Activated T-cell treated with anti-CD3 and anti-CD28 coated beads, Interleukin-2, amount 50 U/mL, for 4 hours (primary cell): ENCODE measurements at regions not wholly inside any gene's neighbourhood (a gene's known extent, or its start where the extent isn't known, plus 50 kb on each side); places are given as distances from the start of the nearest gene placed in this dataset.

Experiments used
- ATAC-seq, 2 donors: fragments of 200-7000 bp; cut with Tn5 transposase; one replicate each; pipeline ENCODE4 v1.10.0; 2021
- DNase-seq: peaks from one replicate; pipeline ENCODE4 v3.0.0-alpha.2; 2020
- H3K27me3 Mint-ChIP-seq: one replicate; pipeline ENCODE4 v1.8.0; 2021; ENCODE audit warnings: low read depth, mixed read lengths
- H3K36me3 Mint-ChIP-seq: one replicate; pipeline ENCODE4 v1.8.0; 2022; ENCODE audit warnings: mixed read lengths; ENCODE audit not compliant: insufficient read depth
- H3K4me1 Mint-ChIP-seq: one replicate; pipeline ENCODE4 v1.8.0; 2021; ENCODE audit warnings: low read depth, mixed read lengths
- H3K4me3 Mint-ChIP-seq: one replicate; pipeline ENCODE4 v1.8.0; 2021; ENCODE audit warnings: mild to moderate bottlenecking, moderate library complexity, mixed read lengths
- H3K9me3 Mint-ChIP-seq: one replicate; pipeline ENCODE4 v1.8.0; 2021; ENCODE audit warnings: mixed read lengths

GRCh38 chr17:72004611-72005331 lies 116.0 kb upstream of the SOX9 start:
- Mint-ChIP-seq H3K36me3 (no peaks in the 10 kb centered on the region), H3K27me3 (peaks cover 6% of the 10 kb centered on the region), H3K4me1 (peaks cover 2% of the 10 kb centered on the region), H3K4me3 (no peak overlapping the region), H3K9me3 (no peaks in the 10 kb centered on the region)
- no peak for ATAC-seq
- DNase-seq: no peak

- Mint-ChIP-seq H3K27me3 (peaks cover 6% of the 10 kb centered on the region), H3K9me3 (no peaks in the 10 kb centered on the region), H3K4me1 (peaks cover 2% of the 10 kb centered on the region), H3K4me3 (no peak overlapping the region), H3K36me3 (no peaks in the 10 kb centered on the region)
- DNase-seq: no peak
- ATAC-seq: no peak
Observed at GRCh38 chr17:72005332-72006163, 115.3 kb upstream of the SOX9 start.

GRCh38 chr17:72008236-72008876 lies 112.5 kb upstream of the SOX9 start:
- Mint-ChIP-seq H3K9me3 (no peaks in the 10 kb centered on the region), H3K4me1 (peaks cover 2% of the 10 kb centered on the region), H3K27me3 (peaks cover 6% of the 10 kb centered on the region), H3K36me3 (no peaks in the 10 kb centered on the region), H3K4me3 (no peak overlapping the region)
- DNase-seq: no peak
- ATAC-seq: no peak

- H3K36me3 Mint-ChIP-seq: no peaks in the 10 kb centered on the region
Observed at GRCh38 chr17:72011561-72011960, 109.3 kb upstream of the SOX9 start.

GRCh38 chr17:72021417-72022041 lies 99.3 kb upstream of the SOX9 start:
- DNase-seq (no peak), ATAC-seq (no peak)
- Mint-ChIP-seq H3K9me3 (peaks cover 14% of the 10 kb centered on the region), H3K4me3 (no peak overlapping the region), H3K36me3 (no peaks in the 10 kb centered on the region), H3K4me1 (no peaks in the 10 kb centered on the region), H3K27me3 (peaks cover 4% of the 10 kb centered on the region)

More at GRCh38 chr17:72011561-72011960, 109.3 kb upstream of the SOX9 start:
- Mint-ChIP-seq H3K4me1 (no peaks in the 10 kb centered on the region), H3K9me3 (no peaks in the 10 kb centered on the region), H3K4me3 (no peak overlapping the region), H3K27me3 (peaks cover 5% of the 10 kb centered on the region)
- ATAC-seq (no peak), DNase-seq (no peak)

GRCh38 chr17:72022328-72023275 lies 98.2 kb upstream of the SOX9 start:
- Mint-ChIP-seq H3K9me3 (peaks cover 12% of the 10 kb centered on the region), H3K27me3 (peaks cover 4% of the 10 kb centered on the region), H3K36me3 (no peaks in the 10 kb centered on the region), H3K4me3 (no peak overlapping the region), H3K4me1 (no peaks in the 10 kb centered on the region)
- no peak for DNase-seq
- ATAC-seq: no peak

DNA sequence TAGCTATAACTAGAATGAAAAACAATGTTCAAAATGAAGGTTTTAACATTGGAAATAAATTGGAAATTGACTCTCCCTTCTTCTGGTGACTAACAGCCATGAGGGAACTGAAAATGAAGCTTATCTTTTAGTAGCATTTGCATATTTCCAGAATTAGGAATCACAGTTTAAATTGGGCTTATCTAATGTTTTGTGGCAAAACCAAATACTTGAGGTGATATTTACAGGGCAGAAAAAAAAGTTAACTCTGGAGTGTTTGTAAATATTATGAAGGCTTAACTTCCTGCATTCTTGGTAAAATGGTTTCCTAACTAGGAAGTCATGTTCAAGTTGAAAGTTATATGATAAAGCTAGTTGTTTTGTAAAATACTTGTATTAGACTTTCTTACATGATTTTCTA lies 96.4 kb upstream of the SOX9 start:
- ATAC-seq (no peak), DNase-seq (no peak)
- peaks cover 10% of the 10 kb centered on the region for H3K9me3 Mint-ChIP-seq
- H3K36me3 Mint-ChIP-seq: no peaks in the 10 kb centered on the region
- H3K4me1 Mint-ChIP-seq: peaks cover 5% of the 10 kb centered on the region
- H3K27me3 Mint-ChIP-seq: peaks cover 4% of the 10 kb centered on the region
- no peak overlapping the region for H3K4me3 Mint-ChIP-seq

GRCh38 chr17:72025113-72025512 lies 95.7 kb upstream of the SOX9 start:
- Mint-ChIP-seq H3K4me1 (peaks cover 12% of the 10 kb centered on the region), H3K27me3 (peaks cover 4% of the 10 kb centered on the region), H3K36me3 (no peaks in the 10 kb centered on the region), H3K4me3 (no peak overlapping the region), H3K9me3 (peaks cover 10% of the 10 kb centered on the region)
- no peak for DNase-seq
- no peak for ATAC-seq

DNA sequence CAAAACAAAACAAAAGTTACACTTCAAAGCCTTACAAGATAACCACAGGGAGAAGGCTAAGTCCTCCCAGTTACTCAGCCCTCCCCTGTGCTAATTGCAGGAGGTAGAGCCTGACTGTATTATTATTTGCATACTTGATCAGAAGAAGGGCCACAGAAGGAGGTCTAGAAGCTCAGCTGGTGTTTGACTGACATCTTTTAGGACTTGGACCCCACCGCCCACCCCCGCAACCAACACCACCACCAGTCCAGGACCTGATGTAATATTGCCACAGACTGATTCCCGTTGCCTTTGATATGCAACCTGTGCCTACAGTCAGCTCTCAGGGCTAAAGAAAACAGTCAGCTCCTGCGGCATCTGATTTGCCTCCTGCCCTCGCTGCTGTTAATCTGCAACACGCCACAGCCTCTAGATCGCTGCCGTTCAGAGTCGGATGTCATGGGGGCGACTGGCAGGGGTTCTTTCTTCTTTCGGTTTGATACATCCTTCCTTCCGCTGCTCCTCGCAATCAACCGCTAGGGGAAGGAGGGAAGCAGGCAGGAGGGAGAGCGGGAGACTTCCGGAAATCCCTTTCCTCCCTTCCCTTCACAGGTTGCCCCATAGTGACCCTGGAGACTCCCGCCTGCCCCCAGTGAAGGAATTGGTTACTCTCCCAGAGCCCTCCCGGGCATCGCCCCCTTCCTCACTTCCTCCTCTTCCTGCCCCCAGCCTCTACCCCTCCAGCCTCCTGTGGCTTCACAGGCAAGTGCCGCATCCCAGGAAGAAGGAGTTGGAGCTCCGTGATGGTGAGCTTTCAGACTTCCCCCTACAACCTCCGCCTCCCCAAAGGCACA lies 90.5 kb upstream of the SOX9 start:
- Mint-ChIP-seq H3K4me1 (peaks cover 19% of the 10 kb centered on the region), H3K27me3 (peaks cover 5% of the 10 kb centered on the region), H3K9me3 (no peaks in the 10 kb centered on the region), H3K4me3 (peak overlapping the region; percentile 68), H3K36me3 (no peaks in the 10 kb centered on the region)
- DNase-seq (no peak), ATAC-seq (peak; percentile 51 to 63)

DNA sequence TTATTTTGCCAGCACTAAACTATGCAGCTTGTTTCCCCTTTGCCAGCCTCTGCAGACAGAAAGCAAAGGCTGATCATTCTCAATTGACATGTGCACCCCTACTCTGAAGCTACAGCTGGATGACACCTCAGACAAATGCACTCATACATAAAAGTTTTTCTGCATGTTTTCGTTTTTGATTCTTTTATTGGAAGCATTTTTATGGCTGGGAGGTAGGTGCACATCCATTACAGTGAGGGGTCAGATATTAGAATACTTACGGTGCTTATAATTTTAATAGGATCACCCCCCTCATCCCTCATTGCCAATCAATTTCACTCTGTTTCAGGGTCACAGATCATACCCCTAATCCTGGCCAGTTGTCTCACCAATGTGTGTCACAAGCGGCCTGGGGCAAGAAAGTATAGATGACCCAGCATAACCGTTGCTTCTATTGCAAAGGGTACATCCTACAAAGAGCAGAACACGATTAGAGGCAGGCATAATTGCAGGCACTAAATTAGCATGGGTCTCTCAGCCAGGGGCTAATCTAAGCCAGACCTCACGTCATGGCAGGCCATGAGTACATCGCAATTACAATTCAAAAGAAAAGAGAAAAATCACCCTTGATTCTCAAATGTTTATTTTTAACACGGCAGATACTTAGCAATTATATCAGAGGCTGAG lies 89.5 kb upstream of the SOX9 start:
- Mint-ChIP-seq H3K27me3 (peaks cover 7% of the 10 kb centered on the region), H3K4me3 (no peak overlapping the region), H3K4me1 (peaks cover 19% of the 10 kb centered on the region), H3K36me3 (no peaks in the 10 kb centered on the region), H3K9me3 (no peaks in the 10 kb centered on the region)
- no peak for DNase-seq
- ATAC-seq: no peak

DNA sequence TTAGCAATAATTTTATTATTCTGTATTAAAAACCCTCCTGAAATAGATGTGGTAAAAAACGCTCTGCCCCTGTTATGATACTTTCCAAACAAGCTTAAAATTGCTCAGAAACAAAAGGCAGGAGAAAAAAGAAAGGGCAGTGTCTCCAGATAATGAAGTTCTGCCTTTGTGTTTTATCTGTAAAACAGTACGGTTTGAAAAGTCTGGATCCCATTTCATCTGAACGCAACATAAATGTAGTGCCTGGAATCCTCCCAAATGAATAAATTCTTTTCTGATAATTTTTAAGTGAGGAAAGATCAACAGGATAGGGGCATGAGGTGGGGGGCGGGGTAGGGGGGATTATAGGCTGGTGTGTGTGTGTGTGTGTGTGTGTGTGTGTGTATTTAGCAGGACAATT lies 87.5 kb upstream of the SOX9 start:
- Mint-ChIP-seq H3K4me3 (no peak overlapping the region), H3K4me1 (peaks cover 19% of the 10 kb centered on the region), H3K9me3 (no peaks in the 10 kb centered on the region), H3K36me3 (no peaks in the 10 kb centered on the region), H3K27me3 (peaks cover 7% of the 10 kb centered on the region)
- no peak for ATAC-seq
- no peak for DNase-seq

GRCh38 chr17:72034000-72034399 lies 86.8 kb upstream of the SOX9 start:
- Mint-ChIP-seq H3K27me3 (peaks cover 7% of the 10 kb centered on the region), H3K4me3 (no peak overlapping the region), H3K9me3 (no peaks in the 10 kb centered on the region), H3K4me1 (peaks cover 19% of the 10 kb centered on the region), H3K36me3 (no peaks in the 10 kb centered on the region)
- no peak for ATAC-seq
- no peak for DNase-seq
